B cell (primary cell): ENCODE measurements at regions not wholly inside any gene's neighbourhood (a gene's known extent, or its start where the extent isn't known, plus 50 kb on each side); places are given as distances from the start of the nearest gene placed in this dataset.

Experiments used
- ATAC-seq: fragments of 200-7000 bp; cut with Tn5 transposase; one replicate; pipeline ENCODE4 v1.10.0; 2021; ENCODE audit warnings: low read depth, mild to moderate bottlenecking, moderate number of reproducible peaks, moderate library complexity
- CTCF ChIA-PET: fragments of 350-600 bp; sonication (Branson Sonifier 250); formaldehyde crosslinking; loops from one replicate; lab custom pipeline; 2021; ENCODE audit warnings: antibody characterized with exemption, inconsistent platforms; lab: Charles Lee
- POLR2A ChIA-PET: fragments of 350-600 bp; sonication (Branson Sonifier 250); formaldehyde crosslinking; loops from one replicate; lab custom pipeline; 2021; ENCODE audit warnings: antibody characterized with exemption; lab: Charles Lee
- DNase-seq: peaks from one replicate; pipeline ENCODE4 v3.0.0; 2013
- H2AFZ ChIP-seq: 2 replicates; pipeline ENCODE4 v1.6.1; 2012; ENCODE audit warnings: mild to moderate bottlenecking, low read depth, low read length; ENCODE audit not compliant: insufficient read depth, poor library complexity, severe bottlenecking
- H3K27ac ChIP-seq, 2 donors: 1 replicate in 1 of 2; 2 replicates in 1 of 2; pipeline ENCODE4 v1.5.1; 2012 to 2013; ENCODE audit warnings: low read length in 2 of 2, mild to moderate bottlenecking in 2 of 2, moderate library complexity in 1 of 2
- H3K27me3 ChIP-seq, 4 experiments: fragments of 200-600 bp in 1 of 4; sonication (generic) in 1 of 4; replicated peaks in 1 of 4; 1 replicate in 2 of 4; 2 replicates in 2 of 4; pipeline versions ENCODE4 v1.6.1 to v1.7.0; 2013 to 2016; ENCODE audit warnings: low read length in 3 of 4, mild to moderate bottlenecking in 2 of 4, mixed read lengths in 1 of 4, moderate library complexity in 1 of 4; ENCODE audit not compliant: insufficient read depth in 4 of 4, control insufficient read depth in 3 of 4; ENCODE audit errors: control extremely low read depth in 1 of 4
- H3K36me3 ChIP-seq, 2 experiments: replicated peaks in 1 of 2; 1 replicate in 1 of 2; 2 replicates in 1 of 2; pipeline versions ENCODE4 v1.6.1 to v1.7.1; 2013; ENCODE audit warnings: low read length in 1 of 2; ENCODE audit not compliant: insufficient read depth in 2 of 2, control insufficient read depth in 1 of 2; ENCODE audit errors: control extremely low read depth in 1 of 2, extremely low read depth in 1 of 2
- H3K4me1 ChIP-seq, 2 donors: fragments of 200-600 bp in 1 of 2; sonication (generic) in 1 of 2; 1 replicate in 1 of 2; 2 replicates in 1 of 2; pipeline versions ENCODE4 v1.5.1 to v1.6.1; 2013 to 2017; ENCODE audit warnings: low read length in 2 of 2; ENCODE audit not compliant: control insufficient read depth in 2 of 2, insufficient read depth in 2 of 2
- H3K4me2 ChIP-seq: replicated peaks from 2 replicates; pipeline ENCODE3; 2012; ENCODE audit warnings: mild to moderate bottlenecking, low read depth, low read length; ENCODE audit not compliant: poor library complexity, severe bottlenecking
- H3K4me3 ChIP-seq, 5 experiments: fragments of 200-600 bp in 1 of 5; sonication (generic) in 1 of 5; 1 replicate in 3 of 5; 2 replicates in 2 of 5; pipeline versions ENCODE4 v1.5.1 to v1.7.0; 2011 to 2016; ENCODE audit warnings: low read length in 4 of 5, mild to moderate bottlenecking in 4 of 5, low read depth in 2 of 5, control low read depth in 1 of 5, moderate library complexity in 1 of 5; ENCODE audit not compliant: insufficient read depth in 1 of 5; ENCODE audit errors: control extremely low read depth in 1 of 5, extremely low read depth in 1 of 5
- H3K79me2 ChIP-seq: fragments of 200-600 bp; sonication (generic); one replicate; pipeline ENCODE4 v1.6.0; 2016; ENCODE audit warnings: low read length; ENCODE audit not compliant: control insufficient read depth, insufficient read depth
- H3K9ac ChIP-seq: fragments of 200-600 bp; sonication (generic); 2 replicates; pipeline ENCODE4 v1.6.1; 2017; ENCODE audit warnings: mild to moderate bottlenecking, low read length, moderate library complexity
- H3K9me3 ChIP-seq, 3 donors: one replicate each; pipeline versions ENCODE4 v1.6.1 to v1.7.1; 2013; ENCODE audit warnings: low read length in 2 of 3; ENCODE audit not compliant: control insufficient read depth in 2 of 3, insufficient read depth in 1 of 3; ENCODE audit errors: control extremely low read depth in 1 of 3
- H4K20me1 ChIP-seq: 2 replicates; pipeline ENCODE4 v1.6.0; 2012; ENCODE audit warnings: mild to moderate bottlenecking, low read length; ENCODE audit not compliant: insufficient read depth, control insufficient read depth, poor library complexity, severe bottlenecking
- H3K27ac Mint-ChIP-seq: one replicate; pipeline ENCODE4 v1.8.0; 2021; ENCODE audit warnings: mixed read lengths
- H3K27me3 Mint-ChIP-seq: one replicate; pipeline ENCODE4 v1.8.0; 2021; ENCODE audit warnings: mixed read lengths
- H3K4me1 Mint-ChIP-seq: one replicate; pipeline ENCODE4 v1.8.0; 2021; ENCODE audit warnings: mixed read lengths
- H3K4me3 Mint-ChIP-seq: one replicate; pipeline ENCODE4 v1.8.0; 2021; ENCODE audit warnings: mixed read lengths
- H3K9me3 Mint-ChIP-seq: one replicate; pipeline ENCODE4 v1.8.0; 2022; ENCODE audit warnings: mixed read lengths; ENCODE audit not compliant: insufficient read depth
- EZH2 ChIP-seq: IDR thresholded peaks from 2 replicates; pipeline ENCODE4 v1.6.1; 2012; ENCODE audit warnings: borderline replicate concordance, low read depth, mild to moderate bottlenecking, moderate library complexity, low read length; ENCODE audit not compliant: insufficient read depth, poor library complexity, severe bottlenecking
- WGBS: methylation state at CpG from one replicate; pipeline ENCODE4 v1.1.5; 2013; ENCODE audit warnings: missing lambda C conversion rate; ENCODE audit not compliant: insufficient coverage; 5-methylcytosine and 5-hydroxymethylcytosine counted together
- intact Hi-C: fragments of 100-400 bp; cut with micrococcal nuclease; formaldehyde crosslinking; loops from one replicate; pipeline ENCODE4 v1.10.0; 2022
- TF ChIP-seq, protein P1 (sequence below): fragments of 200-600 bp; IDR thresholded peaks from one replicate; pipeline ENCODE4 v1.8.0; 2022; ENCODE audit warnings: antibody characterized with exemption, mild to moderate bottlenecking

DNA sequence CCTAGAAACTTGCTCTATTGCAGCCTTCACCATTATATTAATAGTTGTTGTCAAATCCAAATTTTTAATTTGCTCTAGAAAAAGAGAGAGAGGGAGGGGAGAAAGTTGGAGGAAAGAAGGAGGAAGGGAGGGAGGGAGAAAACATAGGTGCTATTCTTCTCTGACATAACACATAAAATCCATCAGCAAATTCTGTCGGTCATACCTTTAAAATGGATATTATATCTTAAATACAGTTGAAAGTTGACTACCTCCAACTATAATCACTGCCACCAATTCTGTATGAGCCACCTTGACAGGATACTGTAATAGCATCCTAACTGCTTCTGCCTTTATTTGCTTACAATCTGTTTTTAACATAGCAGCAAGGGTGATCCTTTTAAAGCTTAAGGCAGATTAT lies 314.7 kb upstream of the ALCAM start:
- no peaks in the 10 kb centered on the region for H3K9me3 ChIP-seq
- H3K79me2 ChIP-seq, result no peaks in the 10 kb centered on the region
- H3K4me3 ChIP-seq, result no peak overlapping the region
- no peaks in the 10 kb centered on the region for H4K20me1 ChIP-seq
- Mint-ChIP-seq H3K9me3 (no peaks in the 10 kb centered on the region), H3K4me1 (no peaks in the 10 kb centered on the region), H3K4me3 (no peak overlapping the region), H3K27ac (no peak overlapping the region), H3K27me3 (no peaks in the 10 kb centered on the region)
- H3K4me1 ChIP-seq, result no peaks in the 10 kb centered on the region
- no peak overlapping the region for H3K27ac ChIP-seq
- no peaks in the 10 kb centered on the region for H3K27me3 ChIP-seq
- TF ChIP-seq, protein P1, sequence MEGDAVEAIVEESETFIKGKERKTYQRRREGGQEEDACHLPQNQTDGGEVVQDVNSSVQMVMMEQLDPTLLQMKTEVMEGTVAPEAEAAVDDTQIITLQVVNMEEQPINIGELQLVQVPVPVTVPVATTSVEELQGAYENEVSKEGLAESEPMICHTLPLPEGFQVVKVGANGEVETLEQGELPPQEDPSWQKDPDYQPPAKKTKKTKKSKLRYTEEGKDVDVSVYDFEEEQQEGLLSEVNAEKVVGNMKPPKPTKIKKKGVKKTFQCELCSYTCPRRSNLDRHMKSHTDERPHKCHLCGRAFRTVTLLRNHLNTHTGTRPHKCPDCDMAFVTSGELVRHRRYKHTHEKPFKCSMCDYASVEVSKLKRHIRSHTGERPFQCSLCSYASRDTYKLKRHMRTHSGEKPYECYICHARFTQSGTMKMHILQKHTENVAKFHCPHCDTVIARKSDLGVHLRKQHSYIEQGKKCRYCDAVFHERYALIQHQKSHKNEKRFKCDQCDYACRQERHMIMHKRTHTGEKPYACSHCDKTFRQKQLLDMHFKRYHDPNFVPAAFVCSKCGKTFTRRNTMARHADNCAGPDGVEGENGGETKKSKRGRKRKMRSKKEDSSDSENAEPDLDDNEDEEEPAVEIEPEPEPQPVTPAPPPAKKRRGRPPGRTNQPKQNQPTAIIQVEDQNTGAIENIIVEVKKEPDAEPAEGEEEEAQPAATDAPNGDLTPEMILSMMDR, result no peak
- no peak for TF ChIP-seq EZH2
- no peak overlapping the region for H3K4me2 ChIP-seq
- POLR2A ChIA-PET, result no interaction called here
- ATAC-seq (no peak), DNase-seq (no peak)
- no peak overlapping the region for H2AFZ ChIP-seq
- H3K9ac ChIP-seq, result no peak overlapping the region
- no peaks in the 10 kb centered on the region for H3K36me3 ChIP-seq
- no CpG with 5 or more reads among the region's 1 CpG for WGBS
- intact Hi-C loops, result no loop called here
- CTCF ChIA-PET, result no interaction called here

DNA sequence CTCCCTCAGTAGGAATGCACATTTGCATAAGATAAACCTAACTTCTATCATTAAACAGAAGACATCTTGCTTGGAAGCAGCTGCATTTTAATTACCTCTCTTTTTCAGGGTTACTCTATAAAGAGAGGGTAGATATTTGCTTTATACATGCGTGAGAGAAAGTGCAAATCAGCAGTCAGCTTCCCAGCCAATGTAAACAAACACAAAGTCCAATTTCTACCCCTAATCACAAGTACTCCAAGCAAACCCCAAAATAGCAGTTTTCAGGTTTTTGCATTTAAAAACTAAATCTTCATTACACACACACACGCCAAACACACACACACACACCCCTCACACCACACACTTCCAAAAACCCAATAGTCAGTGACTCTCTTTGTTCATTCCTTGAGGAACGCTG lies 303.9 kb upstream of the ALCAM start:
- DNase-seq (no peak), ATAC-seq (no peak)
- H3K9me3 ChIP-seq, result no peaks in the 10 kb centered on the region
- no peak overlapping the region for H3K27ac Mint-ChIP-seq
- ChIA-PET POLR2A (no interaction called here), CTCF (no interaction called here)
- H3K27me3 Mint-ChIP-seq, result no peaks in the 10 kb centered on the region
- no peaks in the 10 kb centered on the region for H3K9me3 Mint-ChIP-seq
- no peak overlapping the region for H3K4me3 ChIP-seq
- no peaks in the 10 kb centered on the region for H3K4me1 ChIP-seq
- H2AFZ ChIP-seq, result no peak overlapping the region
- intact Hi-C loops, result no loop called here
- no peaks in the 10 kb centered on the region for H4K20me1 ChIP-seq
- no peak for TF ChIP-seq EZH2
- TF ChIP-seq, protein P1, result no peak
- no peaks in the 10 kb centered on the region for H3K4me1 Mint-ChIP-seq
- H3K36me3 ChIP-seq, result no peaks in the 10 kb centered on the region
- no peak overlapping the region for H3K4me3 Mint-ChIP-seq
- no peaks in the 10 kb centered on the region for H3K27me3 ChIP-seq
- no peak overlapping the region for H3K27ac ChIP-seq
- no peak overlapping the region for H3K9ac ChIP-seq
- H3K4me2 ChIP-seq, result no peak overlapping the region
- no peaks in the 10 kb centered on the region for H3K79me2 ChIP-seq
- WGBS, result 66% methylated on average over 2 of the region's 3 CpGs
